ENCODE measurements at regions not wholly inside any gene's neighbourhood (a gene's known extent, or its start where the extent isn't known, plus 50 kb on each side); places are given as distances from the start of the nearest gene placed in this dataset.

- TF ChIP-seq POLR2AphosphoS5 (IDR thresholded peaks at IDR 0.05): no peak
- no peak for TF ChIP-seq CTCF (IDR thresholded peaks at IDR 0.05)
- no peak for TF ChIP-seq POLR2A (IDR thresholded peaks at IDR 0.05)
These were observed 160.1 kb upstream of the DPH6 start for GRCh38 chr15:35705884-35706585.
